ENCODE measurements at regions not wholly inside any gene's neighbourhood (a gene's known extent, or its start where the extent isn't known, plus 50 kb on each side); places are given as distances from the start of the nearest gene placed in this dataset.
"Not testable (repeated sequence)": the region's sequence is repeated elsewhere in the genome, so short reads cannot be mapped to it uniquely, and the experiment has no call there.

DNA sequence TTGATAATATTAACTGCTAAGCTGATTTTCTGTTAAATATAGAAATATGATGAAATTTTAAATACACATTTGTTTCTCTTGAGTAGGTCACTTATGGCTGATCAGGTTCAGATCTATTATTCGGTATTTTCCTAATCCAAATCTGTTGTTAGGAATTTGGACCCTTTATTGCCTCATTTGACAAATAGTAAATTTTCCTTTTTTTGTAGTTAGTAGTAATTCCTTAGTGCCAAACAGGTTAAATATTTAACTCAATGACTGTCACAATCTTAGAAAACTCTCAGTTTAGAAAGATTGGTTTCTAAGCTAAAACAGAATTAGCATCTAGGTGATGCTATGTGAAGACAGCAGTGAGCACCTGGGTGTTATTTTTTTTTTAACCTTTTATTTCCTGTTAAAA lies 1598.9 kb downstream of the KHDRBS2 start:
- TF ChIP-seq POLR2A (IDR thresholded peaks at IDR 0.05; ENCODE audit: extremely low read depth, insufficient read length) (no peak), MYC (IDR thresholded peaks at IDR 0.05; ENCODE audit: low read depth, low read length) (no peak)
- DNase-seq (ENCODE audit: low read depth): no peak
- H3K4me3 ChIP-seq (ENCODE audit: low read depth, low read length): no peak overlapping the region

- no peak overlapping the region for H3K4me3 ChIP-seq (ENCODE audit: low read depth, low read length)
- no peak for TF ChIP-seq MYC (IDR thresholded peaks at IDR 0.05; ENCODE audit: low read depth, low read length)
- TF ChIP-seq, protein P1, sequence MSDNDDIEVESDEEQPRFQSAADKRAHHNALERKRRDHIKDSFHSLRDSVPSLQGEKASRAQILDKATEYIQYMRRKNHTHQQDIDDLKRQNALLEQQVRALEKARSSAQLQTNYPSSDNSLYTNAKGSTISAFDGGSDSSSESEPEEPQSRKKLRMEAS (IDR thresholded peaks at IDR 0.05; ENCODE audit: low read depth, low read length): no peak
- TF ChIP-seq POLR2A (IDR thresholded peaks at IDR 0.05; ENCODE audit: extremely low read depth, insufficient read length): no peak
- no peak for TF ChIP-seq CTCF (IDR thresholded peaks at IDR 0.05; ENCODE audit: low read depth, low read length)
- DNase-seq (ENCODE audit: low read depth): no peak
Measured at GRCh38 chr6:60681806-60682205, 1604.2 kb downstream of the KHDRBS2 start.

- no peak overlapping the region for H3K4me3 ChIP-seq (ENCODE audit: low read depth, low read length)
- TF ChIP-seq, protein P1 (IDR thresholded peaks at IDR 0.05; ENCODE audit: low read depth, low read length): no peak
- no peak for TF ChIP-seq MYC (IDR thresholded peaks at IDR 0.05; ENCODE audit: low read depth, low read length)
- TF ChIP-seq POLR2A (IDR thresholded peaks at IDR 0.05; ENCODE audit: extremely low read depth, insufficient read length): no peak
- TF ChIP-seq CTCF (IDR thresholded peaks at IDR 0.05; ENCODE audit: low read depth, low read length): no peak
- DNase-seq (ENCODE audit: low read depth): no peak
Measured at GRCh38 chr6:60679175-60679574, 1606.8 kb downstream of the KHDRBS2 start.

DNA sequence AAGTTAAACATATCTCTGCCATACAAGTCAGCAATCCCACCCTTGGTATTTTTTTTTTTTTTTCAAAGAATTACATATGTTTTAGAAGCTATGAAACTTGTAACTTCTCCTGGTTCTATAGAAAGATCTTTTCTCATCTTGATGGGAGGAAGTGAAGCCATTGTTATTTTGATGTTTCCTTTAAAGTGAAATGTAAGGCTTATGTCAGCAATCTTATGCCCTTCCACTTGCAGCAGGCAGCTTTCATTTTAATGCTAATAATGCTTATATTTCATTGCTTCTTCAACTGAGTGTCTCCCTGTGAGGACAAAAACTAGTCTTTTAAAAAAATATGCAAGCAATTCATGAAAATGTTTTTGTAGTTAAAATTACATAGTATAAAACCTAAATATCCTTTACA lies 1614.7 kb downstream of the KHDRBS2 start:
- TF ChIP-seq MYC (IDR thresholded peaks at IDR 0.05; ENCODE audit: low read depth, low read length): no peak
- no peak for TF ChIP-seq CTCF (IDR thresholded peaks at IDR 0.05; ENCODE audit: low read depth, low read length)
- no peak for TF ChIP-seq POLR2A (IDR thresholded peaks at IDR 0.05; ENCODE audit: extremely low read depth, insufficient read length)
- TF ChIP-seq, protein P1 (IDR thresholded peaks at IDR 0.05; ENCODE audit: low read depth, low read length): no peak
- no peak for DNase-seq (ENCODE audit: low read depth)
- H3K4me3 ChIP-seq (ENCODE audit: low read depth, low read length): no peak overlapping the region

- no peak for DNase-seq (ENCODE audit: low read depth)
- TF ChIP-seq CTCF (IDR thresholded peaks at IDR 0.05; ENCODE audit: low read depth, low read length): no peak
- no peak for TF ChIP-seq POLR2A (IDR thresholded peaks at IDR 0.05; ENCODE audit: extremely low read depth, insufficient read length)
- TF ChIP-seq MYC (IDR thresholded peaks at IDR 0.05; ENCODE audit: low read depth, low read length): no peak
- TF ChIP-seq, protein P1 (IDR thresholded peaks at IDR 0.05; ENCODE audit: low read depth, low read length): no peak
- no peak overlapping the region for H3K4me3 ChIP-seq (ENCODE audit: low read depth, low read length)
Measured at GRCh38 chr6:60670036-60670435, 1616.0 kb downstream of the KHDRBS2 start.

GRCh38 chr6:60668428-60668827 lies 1617.6 kb downstream of the KHDRBS2 start:
- H3K4me3 ChIP-seq (ENCODE audit: low read depth, low read length): no peak overlapping the region
- TF ChIP-seq POLR2A (IDR thresholded peaks at IDR 0.05; ENCODE audit: extremely low read depth, insufficient read length): no peak
- TF ChIP-seq MYC (IDR thresholded peaks at IDR 0.05; ENCODE audit: low read depth, low read length): no peak
- TF ChIP-seq, protein P1 (IDR thresholded peaks at IDR 0.05; ENCODE audit: low read depth, low read length): no peak
- TF ChIP-seq CTCF (IDR thresholded peaks at IDR 0.05; ENCODE audit: low read depth, low read length): no peak
- no peak for DNase-seq (ENCODE audit: low read depth)

DNA sequence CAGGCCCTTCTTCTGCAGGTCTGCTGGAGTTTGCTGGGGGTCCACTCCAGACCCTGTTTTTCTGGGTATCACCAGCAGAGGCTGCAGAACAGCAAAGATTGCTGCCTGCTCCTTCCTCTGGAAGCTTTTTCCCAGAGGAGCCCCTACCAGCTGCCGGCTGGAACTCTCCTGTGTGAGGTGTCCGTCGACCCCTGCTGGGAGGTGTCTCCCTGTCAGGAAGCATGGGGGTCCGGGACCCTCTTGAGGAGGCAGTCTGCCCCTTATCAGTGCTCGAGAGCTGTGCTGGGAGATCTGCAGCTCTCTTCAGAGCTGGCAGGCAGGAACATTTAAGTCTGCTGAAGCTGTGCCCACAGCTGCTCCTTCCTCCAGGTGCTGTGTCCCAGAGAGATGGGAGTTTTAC lies 1622.8 kb downstream of the KHDRBS2 start:
- DNase-seq (ENCODE audit: low read depth); H3K4me3 ChIP-seq (ENCODE audit: low read depth, low read length): not testable (repeated sequence)

All from NB4 (cell line).